NCI-H748 (cell line): ENCODE measurements at regions not wholly inside any gene's neighbourhood (a gene's known extent, or its start where the extent isn't known, plus 50 kb on each side); places are given as distances from the start of the nearest gene placed in this dataset.

ENCODE experiments used
- DNase-seq: peaks from one replicate; lab custom pipeline; 2025; ENCODE audit not compliant: unreplicated experiment; lab: John Stamatoyannopoulos, UW

DNA sequence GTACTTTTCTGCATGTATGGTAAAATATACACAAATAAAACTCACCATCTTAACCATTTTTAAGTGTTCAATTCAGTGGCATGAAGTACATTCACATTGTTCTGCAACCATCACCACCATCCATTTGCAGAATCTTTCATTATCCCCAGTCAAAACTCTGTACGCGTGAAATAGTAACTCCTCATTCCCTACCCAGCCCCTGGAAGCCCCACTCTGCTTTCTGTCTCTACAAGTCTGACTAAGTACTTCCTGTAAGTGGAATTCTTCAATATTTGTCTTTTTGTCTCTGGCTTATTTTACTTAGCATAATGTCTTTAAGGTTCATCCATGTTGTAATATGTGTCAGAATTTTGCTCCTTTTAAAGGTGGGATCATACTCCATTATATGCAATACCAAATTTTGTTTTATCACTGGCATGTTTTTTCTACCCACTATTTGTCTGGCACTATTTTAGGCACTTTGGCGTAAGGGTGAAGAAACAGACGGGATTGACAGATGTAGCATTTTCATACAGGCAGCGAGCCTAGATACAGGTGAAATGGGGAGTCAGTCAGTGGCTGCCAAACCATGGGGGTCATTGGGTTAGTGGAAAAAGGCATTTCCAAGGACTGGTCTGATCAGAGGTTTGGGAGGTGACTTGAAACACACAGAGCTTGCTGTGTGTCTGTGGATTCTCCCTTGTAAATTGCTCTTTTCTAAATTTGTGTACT lies 163.2 kb upstream of the MYCN start:
- DNase-seq = no peak

DNA sequence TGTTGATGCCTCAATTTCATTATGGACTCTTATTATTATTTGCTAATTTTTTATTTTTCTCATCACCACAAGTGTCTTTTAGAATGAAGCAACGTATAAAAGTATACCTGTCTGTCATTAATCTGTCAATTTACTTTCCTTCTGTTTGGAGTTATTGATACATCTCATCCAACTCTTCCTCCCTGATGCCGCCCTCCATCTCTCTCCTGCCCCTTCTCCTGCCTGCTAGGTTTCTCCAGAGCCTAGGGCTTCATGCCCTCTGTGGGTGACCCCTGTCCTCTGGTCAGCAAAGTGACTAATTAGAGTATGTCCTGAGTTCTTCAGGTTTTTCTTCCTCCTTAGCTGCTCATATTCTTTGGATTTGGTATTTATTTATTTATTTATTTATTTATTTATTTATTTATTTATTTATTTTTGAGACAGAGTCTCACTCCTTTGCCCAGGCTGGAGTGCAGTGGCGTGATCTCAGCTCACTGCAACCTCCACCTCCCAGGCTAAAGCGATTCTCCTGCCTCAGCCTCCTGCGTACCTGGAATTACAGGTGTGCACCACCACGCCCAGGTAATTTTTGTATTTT lies 162.5 kb upstream of the MYCN start:
- no peak for DNase-seq

DNA sequence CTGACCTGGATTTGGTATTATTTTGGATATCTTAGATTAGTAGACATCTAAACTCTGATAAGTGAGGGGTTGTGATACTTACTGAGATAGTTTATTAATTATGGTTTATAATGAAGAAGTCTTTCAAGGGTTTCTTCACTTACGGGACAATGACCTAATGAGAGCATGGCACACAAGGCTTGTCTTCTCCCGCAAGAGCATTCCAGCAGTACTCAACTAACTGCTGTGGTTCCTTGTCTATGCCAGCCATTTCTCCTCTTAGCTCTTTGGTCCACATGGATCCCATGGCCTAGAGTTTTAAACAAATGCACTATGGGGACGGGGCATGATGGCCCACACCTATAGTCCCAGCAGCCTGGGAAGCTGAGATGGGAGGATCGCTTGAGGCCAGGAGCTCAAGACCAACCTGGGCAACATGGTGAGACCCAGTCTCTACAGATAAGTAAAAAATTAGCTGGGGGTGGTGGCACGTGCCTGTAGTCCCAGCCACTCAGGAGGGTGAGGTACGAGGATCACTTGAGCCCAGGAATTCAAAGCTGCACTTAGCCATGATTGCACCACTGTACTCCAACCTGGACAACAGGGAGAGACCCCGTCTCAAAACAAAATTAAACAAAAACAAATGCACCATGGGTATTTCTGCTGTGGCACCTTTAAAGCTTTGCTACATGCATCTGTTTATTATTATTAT lies 161.7 kb upstream of the MYCN start:
- no peak for DNase-seq

DNA sequence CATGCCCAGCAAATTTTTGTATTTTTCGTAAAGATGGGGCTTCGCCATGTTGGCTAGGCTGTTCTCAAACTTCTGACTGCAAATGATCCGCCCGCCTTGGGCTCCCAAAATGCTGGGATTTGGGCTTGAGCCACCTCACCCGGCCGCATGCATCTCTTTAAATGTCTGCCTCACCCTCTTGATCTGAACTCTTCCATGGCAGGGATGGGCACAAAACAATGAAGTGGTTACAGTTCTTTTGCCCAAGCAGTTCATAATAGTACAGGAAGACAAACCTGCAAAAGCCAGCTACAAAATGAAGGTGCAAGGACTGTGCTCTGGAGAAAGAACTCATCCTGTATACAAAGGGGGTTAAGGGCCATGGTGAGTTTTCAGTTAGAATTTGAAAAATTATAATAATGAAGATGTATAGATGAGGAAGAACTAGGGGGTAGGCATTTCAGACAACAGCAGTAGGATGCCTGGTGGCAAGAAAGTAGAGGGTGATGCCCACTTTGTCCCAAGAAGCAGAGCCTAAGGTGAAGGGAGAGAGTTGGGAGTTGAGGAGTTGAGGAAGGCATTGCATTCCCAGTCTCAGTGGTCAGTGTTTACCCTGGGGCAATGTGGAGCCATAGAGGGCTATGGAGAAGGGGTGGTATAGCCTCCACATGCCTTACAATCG lies 160.8 kb upstream of the MYCN start:
- no peak for DNase-seq

DNA sequence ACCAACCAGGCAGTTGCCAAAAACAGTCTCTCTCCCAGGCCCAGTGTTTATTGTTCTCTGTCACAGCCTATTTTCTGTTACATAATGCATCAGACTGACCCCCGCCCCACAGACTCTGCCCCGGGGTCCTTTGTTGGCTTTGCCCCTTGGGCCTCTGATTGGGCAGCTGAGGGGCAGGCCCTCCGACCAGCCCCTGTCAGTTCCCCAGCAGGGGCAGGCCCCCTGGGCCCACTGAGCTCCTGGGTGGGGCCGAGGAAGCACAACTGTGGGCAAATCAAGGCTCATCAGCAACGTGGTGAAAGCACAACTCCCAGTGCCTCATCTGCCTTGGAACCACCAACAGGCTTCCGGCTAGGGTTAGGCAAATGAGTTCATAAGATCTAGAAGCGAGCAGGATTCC lies 160.1 kb upstream of the MYCN start:
- DNase-seq = no peak

DNA sequence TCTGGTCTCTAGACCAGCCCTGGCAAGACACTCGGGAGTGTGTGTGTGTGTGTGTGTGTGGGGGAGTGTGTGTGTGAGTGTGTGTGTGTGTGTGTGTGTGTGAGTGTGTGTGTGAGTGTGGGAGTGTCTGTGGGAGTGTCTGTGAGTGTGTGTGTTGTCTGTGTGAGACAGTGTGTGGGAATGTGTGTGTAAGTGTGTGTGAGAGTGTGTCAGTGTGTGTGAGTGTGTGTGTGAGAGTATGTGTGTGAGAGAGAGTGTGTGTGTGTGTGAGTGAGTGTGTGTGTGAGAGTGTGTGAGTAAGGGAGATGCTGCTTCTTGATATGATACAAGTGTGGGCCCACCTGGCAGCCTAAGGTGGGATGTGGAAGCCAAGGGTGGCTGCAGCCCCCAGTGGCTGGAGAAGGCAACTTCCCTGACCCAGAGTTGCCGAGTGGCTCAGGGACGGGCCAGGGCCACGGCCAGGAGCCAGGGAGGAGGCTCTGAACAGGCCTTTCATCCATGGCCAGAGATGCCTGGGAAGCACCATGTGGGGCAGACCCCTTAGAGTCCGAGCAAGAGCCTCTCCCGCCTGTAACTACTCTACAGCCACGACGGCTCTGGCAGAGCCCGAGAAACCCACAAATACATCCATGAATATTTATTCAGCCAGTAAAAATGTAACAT lies 159.3 kb upstream of the MYCN start:
- DNase-seq = peak; percentile 8

DNA sequence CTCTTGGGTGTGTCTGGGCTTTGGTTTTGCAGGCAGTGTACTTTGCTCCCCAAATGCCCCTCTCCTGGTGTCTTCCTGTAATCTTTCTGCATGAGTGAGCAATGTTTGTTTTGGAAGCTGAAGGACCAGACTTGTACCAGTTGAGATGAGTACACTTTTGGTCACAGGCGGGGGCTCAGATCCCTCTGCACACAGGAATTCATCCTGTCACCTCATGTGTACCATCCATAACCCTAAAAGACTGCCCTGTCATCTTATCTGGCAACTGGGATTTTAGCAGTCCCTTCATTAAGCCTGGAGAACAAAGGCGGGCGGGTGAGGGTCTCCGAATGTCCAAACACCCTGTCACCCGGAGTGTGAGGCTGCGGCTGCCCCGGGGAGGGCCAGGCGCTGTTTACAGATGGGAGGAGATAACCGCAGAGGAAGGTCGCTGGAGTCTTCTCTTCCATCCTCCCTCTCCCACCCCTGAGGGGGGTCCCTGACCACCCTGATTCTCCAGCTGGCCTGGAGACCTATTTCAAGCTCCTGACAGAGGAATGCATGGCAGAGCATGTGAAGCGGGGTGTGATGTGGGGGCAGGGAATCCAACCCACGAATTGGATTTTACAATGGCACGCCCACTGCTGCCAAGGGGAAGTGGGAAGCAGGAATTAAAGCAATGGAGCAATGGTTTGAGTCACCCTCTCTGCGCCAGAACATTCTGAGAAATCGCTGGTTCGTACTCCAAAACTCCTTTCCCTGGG lies 158.2 kb upstream of the MYCN start:
- no peak for DNase-seq

DNA sequence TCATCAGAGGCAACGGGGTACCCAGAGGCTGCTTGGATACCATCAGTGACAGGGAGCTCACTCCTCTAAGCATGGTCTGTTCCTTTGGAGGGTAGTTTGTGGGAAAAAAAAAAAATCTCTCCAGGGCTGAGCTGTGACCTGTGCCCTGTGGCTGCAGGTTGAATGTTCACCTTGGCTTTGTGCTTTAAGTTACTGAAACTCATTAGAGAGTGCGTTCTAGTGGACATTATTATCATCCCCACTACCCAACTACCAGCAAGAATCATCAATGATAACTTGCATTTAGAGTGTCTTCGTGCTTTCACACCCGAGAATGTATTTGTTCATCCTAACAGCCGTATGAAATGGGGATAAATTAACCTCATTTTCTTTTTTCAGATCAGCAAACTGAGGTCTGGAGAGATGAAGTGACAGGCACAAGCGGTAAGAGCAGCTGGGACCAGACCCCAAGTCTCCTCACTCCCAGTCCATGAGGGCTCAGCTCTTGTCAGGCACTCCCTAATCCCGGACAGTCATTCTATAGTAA lies 157.5 kb upstream of the MYCN start:
- no peak for DNase-seq

DNA sequence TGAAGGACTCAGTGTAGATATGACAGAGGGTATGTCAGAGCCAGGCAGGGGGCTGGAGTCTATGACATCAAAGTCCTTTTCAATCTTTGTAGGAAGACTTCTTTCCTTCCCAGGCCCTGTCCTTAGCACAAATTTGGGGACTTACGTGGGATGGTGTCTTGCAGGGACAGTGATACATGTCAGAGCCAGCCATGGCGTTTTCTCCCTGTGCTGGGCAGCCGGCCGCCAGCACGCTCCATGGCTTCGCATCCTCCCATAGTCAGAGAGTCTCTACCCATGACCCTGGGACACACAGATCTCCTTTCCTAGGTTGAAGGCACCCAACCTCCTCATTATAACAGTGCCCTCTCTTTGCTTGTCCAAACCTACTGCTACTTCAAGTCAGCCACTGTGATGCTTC lies 156.9 kb upstream of the MYCN start:
- DNase-seq = no peak

DNA sequence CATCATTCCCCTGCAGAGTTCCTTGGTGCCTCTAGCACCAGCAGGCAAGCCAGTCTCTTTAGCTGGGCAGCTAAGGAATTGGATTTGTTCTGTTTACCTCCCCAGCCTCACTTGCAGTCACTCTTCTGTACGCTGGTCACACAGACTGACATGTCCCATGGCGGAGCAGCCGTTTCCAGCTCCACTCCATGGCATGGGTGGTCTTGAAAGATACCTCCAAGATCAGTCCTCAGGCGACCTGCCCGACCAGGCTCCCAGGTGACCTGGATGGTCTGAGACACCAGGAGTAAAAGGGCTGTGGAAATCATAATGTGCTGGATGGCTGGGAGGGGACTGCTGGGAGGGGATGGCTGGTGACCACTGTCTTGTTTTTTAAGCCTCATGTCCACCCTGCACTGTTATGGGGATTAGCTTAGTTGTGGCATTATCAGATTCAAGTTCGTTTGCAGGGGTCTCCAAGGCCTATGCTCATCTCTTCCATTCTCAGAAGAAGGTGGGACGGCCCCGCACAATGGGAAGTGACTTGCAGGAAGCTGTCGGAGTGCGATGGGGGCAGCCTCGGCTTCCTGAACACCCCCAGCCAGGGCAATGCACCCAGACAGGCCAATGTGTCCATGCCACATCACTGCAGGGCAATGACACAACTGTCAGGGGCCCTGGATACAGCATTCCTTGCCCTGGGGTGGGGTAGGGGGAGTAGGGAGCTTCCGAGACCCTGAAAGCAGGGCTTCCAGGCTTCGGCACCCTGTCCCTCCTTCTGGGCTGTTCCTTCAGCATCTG lies 156.1 kb upstream of the MYCN start:
- DNase-seq = no peak

DNA sequence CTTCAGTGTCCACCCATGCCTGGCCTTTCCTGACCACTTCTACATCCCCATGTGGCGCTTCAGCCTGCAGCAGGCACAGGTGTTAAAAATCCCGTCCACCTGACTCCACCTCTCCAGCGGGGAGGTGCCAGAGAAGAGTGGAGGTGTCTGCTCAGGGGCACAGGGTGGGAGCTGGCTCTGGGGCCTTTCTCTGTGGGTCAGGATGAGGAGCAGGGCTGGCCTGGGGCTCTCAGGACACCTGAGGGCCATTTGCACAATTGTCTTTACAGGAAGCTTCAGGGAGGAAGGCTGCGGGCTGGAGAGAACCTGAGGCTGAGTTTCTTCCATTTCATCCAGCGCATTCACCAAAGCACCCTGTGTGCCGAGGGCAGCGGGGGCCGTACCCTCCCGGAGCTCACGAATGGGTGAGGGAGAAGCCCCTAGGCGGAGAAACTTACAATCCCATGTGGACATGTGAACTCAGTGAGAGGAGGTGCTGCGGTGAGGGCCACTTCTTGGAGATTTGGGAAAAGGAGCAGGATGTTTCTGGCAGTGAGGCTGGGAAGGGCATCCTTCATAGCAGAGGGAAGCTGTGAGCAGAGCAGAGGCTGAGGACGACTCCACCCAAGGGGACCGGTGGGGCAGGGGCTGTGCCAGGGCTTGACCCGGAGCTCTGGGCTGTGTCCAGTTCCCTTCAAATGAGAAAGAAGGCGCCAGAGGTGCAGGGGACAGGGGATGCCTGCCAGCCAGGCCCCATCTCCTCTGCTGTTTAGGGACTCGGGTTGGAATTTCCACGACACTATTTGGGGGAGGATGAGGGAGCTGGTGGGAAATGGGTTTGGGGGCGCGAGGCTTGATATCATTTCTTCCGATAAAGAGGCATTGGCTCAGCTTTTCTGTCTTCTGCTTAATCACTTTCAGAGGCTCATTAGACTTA lies 155.2 kb upstream of the MYCN start:
- DNase-seq = no peak

DNA sequence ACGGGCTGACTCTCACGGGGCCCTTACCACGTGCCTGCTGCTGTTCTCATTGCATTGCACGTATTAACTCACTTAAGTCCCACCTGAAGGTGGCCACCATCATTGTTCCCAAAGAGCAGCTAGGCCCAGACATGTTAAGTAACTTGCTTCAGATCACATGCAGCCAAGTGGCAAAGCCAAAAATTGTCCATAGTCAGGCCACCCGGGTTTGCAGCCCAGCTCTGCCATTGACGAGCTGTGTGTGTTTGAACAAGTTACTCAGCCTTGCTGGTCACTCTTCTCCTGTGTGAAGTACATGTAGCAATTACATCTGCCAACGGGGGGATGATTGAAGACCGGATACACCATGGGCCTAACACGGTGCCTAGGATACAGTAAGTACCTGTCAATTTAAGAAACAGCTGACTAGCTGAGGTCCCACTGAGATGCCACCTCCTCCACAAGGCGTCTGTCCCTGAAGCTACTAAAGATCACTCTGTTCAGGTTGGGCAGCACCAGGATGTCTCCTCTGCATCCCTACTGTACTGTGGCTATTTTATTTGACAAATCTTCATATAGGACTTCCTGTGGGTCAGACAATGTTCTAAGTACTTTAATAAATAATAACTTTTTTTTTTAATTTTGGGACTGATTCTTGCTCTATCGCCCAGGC lies 154.2 kb upstream of the MYCN start:
- DNase-seq = no peak

DNA sequence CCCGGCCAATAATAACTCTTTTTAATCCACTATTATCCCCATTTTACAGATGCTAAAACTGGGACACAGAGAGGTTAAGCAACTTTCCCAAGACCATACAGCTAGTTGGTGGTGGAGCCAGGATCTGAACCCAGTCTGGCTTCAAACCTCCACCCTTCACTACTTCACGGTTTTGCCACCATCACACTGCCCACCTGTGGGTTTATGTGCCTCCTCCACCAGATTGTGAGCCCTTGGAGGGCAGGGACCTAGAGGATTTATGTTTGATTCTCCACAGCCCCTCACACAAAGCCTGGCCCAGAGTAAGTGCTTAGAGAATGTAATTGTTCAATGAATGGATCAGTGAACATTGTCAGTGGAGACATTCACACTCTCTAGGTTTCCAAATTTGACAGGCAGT lies 153.4 kb upstream of the MYCN start:
- DNase-seq = no peak

DNA sequence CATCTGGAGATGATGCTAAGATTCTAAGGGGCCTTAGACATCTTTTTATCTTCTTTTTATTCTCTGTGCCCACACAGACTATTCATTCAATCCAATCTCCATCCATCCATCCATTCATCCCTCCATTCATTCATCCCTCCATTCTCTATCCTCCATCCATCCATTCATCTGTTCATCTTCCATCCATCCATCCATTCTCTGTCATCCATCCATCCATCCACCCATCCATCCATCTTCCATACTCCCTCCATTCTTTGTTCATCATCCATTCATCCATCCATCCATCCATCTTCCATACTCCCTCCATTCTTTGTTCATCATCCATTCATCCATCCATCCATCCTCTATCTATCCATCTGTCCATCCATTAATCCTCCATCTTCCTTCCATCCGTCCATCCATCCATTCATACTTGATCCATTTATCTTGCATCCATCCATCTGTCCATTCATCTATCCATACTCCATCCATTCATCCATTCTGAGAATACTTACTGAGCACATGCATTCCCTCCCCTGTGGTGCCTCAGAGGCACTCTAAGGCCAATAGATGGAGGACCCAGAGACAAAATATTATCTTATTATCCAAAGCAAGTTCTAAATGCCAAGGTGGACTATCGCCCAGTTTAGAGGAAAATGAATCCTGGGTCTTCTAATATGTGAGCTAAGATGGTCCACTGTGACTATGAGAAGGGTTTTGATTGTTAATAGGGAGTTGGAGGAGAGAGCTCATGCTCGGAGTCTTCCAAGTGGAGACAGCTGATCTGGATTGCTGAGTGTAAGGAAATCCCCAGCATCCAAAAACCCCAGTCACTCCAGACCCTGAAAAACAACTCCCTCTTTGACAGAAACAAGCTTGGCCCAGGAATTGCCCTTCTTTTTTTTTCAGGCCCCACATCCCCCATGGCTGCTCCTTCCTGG lies 152.6 kb upstream of the MYCN start:
- no peak for DNase-seq

DNA sequence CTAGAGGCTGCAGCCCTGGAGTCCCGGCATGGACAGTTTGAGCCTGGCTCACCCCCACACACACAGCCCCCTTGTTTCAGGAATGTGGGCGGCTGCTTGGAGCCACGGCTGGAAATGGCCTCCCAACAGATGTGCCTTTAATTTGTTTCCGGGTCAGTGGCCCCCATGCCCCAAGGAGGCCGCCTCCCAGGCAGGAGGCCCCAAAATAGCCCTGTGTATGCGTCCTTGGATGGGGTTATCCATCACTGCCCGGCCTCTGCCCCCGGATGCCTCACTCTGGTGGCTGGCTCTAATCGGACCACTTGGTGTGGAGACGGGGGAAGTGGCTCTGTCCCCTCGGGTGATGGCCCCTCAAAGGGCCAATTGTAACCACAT lies 151.9 kb upstream of the MYCN start:
- DNase-seq = no peak

DNA sequence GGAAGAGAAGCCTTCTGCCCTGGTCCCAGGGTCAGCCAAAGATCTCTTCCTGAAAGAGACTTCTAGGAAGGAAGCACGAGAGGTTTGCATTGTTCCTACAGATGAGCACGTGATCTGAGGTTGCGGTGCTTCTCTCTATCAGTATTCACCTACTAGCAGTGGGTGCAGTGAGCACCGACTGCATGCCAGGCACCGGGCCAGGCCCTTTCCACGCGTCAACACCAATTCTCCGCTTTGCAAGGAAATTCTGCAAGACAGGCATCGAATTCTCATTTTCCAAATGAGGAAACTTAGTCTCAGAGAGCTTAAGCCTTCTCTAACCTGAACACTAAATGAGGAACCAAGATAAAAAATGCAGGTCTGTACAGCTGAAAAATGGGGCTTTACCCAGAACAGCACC lies 151.5 kb upstream of the MYCN start:
- no peak for DNase-seq

DNA sequence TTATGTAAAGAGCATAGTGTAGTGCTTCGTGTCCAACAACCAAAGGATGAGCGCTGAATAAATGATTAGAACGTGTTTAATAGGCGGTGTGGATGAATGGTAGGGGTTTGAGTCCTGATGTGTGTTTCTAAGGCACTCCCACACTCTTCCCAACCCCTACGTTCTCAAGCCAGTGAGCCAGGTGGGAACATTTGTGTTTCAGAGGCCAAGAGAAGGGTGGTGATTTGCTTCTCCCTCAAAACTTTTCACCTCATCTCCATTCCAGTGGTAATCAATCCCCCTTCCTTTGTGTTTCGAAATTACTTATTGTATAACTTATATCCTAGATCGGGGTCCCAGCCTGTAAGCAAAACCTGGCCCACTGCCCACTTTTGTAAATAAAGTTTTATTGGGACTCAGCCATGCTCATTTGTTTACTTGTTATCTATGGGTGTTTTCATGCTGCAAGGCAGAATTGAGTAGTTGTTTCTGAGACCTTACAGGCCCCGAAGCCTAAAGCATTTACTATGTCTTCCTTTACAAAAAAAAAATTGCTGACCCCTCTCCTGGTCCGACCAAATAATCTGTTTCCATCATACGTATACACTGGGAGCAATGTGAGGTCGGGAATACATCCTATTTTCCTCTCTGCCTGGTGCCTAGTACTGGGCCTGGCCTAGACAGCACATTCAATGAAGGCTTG lies 150.8 kb upstream of the MYCN start:
- DNase-seq = no peak
